ENCODE measurements at regions not wholly inside any gene's neighbourhood (a gene's known extent, or its start where the extent isn't known, plus 50 kb on each side); places are given as distances from the start of the nearest gene placed in this dataset.
"Not testable (repeated sequence)": the region's sequence is repeated elsewhere in the genome, so short reads cannot be mapped to it uniquely, and the experiment has no call there.

DNA sequence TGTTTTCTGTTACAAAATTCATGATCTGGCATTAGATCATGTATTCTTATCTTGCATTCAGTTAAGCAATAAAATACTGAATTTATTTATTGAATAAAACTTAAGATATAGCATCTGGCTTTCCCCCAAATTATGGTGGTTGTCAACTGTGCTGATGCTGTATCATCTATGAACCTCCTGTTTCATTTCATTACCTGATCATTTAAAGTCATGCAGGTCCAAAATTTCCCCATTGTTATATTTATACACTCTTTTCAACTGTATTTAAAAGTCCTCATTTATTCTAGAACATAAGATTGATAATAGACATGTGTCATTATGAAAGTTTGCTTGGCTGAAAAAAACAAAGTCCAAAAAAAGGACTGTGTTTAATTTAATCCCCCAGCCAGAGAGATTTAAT, 627.4 kb upstream of the ADGRB3 start:
- no peak for DNase-seq

DNA sequence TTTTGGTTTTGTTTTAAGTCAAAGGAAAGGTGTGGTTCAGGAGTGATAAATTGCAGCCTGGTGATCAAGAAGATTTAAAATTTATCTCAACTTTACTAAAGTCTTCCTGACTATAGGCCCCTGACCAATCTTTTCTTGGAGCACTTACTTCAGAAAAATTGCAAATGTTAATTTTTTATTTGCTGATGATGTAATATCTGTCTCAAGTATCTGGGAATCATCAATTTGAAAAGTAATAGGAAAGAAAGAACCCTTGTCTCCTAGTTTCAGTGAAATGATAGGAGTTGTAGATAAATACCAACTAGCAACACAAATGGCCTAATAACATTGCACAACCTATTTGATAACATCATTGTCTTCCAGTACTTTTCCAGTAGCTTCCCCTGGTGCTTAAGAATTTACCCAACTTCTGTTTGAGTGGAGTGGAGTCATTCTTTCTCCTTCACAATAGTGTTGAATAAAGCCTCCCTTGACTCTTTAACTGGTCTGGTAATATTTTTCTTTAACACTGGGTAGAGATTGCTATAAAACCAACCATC, 648.3 kb upstream of the ADGRB3 start:
- DNase-seq, result no peak

DNA sequence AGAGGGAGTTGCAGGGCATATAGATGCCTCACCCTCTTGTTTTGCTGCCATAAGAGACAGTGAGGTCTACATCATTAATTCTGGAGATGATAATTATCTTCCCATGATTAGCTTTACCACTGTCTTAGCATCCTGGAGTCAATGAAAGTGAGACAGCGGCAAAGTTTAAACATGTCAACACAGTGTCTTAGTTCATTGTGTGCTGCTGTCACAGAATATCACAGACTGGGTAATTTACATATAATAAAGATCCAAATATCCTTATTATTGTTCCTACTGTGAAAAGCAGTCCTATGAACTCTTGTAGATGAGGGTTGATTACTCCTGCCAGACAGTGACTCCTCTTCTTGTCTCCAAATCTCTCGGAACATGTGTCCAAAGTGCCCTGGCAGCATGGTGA, 658.6 kb upstream of the ADGRB3 start:
- DNase-seq, result no peak

DNA sequence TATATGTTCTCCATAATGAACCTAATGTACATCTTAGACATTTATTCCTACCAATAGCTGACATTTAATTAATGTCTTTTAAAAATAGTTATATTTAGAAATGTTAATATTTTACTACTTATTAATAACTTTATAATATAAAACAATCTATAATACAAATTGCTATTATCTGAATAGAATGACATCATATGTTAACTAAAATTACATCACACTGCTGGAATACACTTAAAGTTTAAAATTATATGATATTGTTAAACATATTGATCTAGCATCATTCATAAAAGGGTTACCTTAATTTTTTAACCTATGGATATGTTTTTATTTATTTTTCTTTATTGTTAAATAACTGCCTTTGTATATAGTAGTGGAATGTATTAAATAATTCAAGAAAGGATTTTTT, 660.2 kb upstream of the ADGRB3 start:
- no peak for DNase-seq

DNA sequence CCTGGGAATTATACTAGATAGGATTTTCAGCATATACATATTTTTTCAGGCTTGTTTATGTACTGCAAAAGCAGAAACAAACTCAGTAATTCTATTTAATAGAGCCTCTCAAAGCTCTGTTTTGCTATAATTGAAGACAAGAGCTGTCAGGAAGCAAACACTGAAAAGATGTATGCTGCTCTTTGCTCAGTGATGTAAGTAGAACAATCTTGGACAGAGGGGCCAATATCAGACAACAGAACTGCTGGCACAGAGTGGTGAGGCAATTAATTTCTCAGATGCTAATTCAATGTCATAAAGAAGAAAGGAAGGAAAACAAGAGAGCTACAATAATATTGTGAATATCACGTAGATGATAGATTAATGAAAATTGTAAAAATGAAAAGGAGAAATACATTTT, 663.3 kb upstream of the ADGRB3 start:
- DNase-seq, result no peak

DNA sequence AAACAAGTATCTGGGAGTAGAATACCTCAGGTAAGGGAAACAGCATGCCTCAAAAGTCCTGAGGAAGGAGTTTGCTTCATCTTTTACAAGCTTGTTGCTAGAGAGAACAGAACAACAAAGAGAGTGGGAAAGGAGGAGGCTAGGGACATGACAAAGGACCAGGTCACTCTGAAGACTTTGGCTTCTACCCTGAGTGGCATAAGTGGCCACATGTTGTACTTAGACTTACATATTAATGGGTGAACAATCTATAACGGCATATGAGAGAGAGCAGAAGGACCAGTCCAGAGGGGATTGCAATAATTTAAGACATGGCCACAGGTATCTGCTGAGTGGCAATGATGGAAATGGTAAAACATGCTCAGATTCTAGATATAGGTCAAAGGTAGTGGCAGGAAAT, 668.3 kb upstream of the ADGRB3 start:
- no peak for DNase-seq

DNA sequence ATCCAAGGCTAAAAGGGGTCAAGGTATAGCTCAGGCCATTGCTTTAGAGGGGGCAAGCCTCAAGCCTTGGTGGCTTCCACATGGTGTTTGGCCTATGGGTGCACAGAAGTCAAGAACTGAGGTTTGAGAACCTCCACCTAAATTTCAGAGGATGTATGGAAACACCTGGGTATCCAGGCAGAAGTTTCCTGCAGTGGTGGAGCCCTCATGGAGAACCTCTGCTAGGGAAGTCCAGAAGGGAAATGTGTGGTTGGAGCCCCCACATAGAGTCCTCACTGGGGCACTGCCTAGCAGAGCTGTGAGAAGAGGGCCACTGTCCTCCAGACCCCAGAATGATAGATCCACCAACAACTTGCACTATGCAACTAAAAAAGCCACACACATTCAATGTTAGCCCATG, 678.7 kb upstream of the ADGRB3 start:
- no peak for DNase-seq

DNA sequence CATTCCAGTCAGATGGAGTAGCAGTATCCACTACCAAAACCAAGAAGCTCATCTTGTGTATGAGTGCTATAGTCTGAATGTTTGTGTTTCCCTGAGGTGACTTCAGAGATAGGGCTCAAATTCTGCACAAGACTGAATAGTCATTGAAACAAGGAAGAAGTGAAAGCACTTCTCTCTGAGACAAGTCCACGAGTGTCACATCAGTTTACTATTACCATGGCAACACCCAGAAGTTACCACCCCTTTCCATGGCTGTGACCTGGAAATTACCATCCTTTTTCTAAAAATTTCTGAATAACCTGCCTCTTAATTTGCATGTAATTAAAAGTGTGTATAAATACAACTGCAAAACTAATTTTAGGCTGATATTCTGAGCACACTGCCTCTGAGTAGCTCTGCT, 682.1 kb upstream of the ADGRB3 start:
- no peak for DNase-seq

DNA sequence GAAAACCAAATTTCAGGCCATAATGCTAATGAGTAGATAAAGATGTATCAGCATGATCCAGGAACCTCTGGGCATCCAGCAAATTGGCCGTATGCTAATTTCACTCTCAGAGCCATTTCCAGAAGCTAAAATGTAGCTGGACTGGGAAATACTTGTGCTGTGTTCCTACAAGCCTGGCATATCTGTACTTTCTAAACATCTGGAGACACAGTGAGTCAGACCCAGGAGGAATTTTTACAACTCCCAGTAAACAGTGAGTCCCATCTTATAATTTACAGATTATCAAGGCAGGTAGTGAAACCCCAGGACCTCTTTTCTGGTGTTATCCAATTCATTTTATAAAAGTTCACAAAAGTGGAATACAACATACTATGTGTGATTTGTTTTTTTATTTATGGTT, 683.0 kb upstream of the ADGRB3 start:
- DNase-seq, result no peak

DNA sequence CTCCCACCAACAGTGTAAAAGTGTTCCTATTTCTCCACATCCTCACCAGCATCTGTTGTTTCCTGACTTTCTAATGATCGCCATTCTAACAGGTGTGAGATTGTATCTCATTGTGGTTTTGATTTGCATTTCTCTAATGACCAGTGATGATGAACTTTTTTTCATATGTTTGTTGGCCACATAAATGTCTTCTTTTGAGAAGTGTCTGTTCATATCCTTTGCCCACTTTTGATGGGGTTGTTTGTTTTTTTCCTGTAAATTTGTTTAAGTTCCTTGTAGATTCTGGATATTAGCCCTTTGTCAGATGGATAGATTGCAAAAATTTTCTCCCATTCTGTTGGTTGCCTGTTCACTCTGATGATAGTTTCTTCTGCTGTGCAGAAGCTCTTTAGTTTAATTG, 687.3 kb upstream of the ADGRB3 start:
- DNase-seq, result not testable (repeated sequence)

DNA sequence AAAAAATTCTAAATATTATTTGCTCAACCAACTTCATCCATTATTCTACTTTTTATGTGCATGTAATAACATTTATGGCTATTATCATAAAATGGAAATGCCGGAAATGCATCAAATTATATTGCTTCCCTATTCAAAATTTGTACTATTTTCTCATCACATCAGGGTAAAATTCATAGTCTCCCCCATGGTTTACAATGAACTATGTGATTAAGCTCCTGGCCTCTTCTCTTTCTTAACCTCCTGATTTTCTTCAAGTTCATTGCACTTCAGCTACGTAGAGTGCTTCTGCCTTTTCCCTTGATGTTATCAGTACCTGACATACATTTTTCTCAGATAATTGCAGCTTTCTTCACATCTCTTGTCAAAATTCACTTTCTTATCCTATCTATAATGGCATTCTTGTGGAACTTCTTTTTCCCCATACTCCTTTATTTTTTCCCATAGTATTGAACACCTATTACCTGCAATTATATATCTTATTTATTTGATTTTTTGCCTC, 699.1 kb upstream of the ADGRB3 start:
- no peak for DNase-seq

DNA sequence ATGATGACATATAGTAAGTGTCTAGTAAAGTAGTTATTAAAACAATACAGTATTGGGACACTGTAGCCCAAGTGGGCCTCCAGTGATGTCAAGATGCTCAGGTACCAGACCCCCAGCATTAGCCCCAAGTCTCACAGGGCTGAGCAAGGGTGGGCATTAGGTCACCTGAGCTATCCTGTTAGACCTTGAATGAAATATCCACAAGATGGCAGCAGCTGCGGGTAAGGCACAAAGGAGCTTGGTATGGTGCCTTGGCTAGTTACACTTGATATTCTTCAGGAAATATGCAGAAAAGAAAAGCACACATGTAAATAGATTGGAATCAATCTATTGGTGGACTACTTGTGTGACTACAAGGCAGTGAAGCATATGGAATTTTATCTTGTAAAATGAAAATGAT, 701.8 kb upstream of the ADGRB3 start:
- no peak for DNase-seq

DNA sequence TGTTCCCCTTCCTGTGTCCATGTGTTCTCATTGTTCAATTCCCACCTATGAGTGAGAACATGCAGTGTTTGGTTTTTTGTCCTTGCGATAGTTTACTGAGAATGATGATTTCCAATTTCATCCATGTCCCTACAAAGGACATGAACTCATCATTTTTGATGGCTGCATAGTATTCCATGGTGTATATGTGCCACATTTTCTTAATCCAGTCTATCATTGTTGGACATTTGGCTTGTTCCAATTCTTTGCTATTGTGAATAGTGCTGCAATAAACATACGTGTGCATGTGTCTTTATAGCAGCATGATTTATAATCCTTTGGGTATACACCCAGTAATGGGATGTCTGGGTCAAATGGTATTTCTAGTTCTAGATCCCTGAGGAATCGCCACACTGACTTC, 712.5 kb upstream of the ADGRB3 start:
- DNase-seq, result not testable (repeated sequence)

DNA sequence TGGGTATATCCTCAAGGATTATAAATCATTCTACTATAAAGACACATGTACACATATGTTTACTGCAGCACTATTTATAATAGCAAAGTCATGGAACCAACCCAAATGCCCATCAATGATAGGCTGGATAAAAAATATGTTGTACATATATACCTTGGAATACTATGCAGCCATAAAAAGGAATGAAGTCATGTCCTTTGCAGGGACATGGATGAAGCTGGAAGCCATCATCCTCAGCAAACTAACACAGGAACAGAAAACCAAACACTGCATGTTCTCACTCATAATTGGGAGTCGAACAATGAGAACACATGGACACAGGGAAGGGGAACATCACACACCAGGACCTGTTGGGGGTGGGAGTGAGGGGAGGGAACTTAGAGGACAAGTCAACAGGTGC, 715.0 kb upstream of the ADGRB3 start:
- not testable (repeated sequence) for DNase-seq

DNA sequence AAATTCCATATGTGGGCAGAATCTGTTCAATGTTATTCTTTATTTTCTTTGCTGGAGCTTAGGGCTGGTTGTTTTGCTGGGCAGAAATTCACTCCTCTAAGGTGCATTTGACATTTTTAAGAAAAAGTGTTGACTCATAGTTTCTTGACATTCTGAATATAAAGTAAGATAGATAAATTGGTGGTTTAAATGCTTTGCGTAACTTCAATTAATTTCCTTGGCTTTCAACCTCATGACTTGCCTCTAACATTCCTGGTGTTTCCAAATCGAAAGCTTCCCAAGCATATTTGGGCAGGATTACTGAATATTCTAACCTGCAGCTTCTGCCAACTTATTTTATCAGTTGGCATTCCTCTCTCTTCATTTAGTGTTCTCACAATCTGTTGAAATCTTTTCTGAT, 718.7 kb upstream of the ADGRB3 start:
- no peak for DNase-seq

DNA sequence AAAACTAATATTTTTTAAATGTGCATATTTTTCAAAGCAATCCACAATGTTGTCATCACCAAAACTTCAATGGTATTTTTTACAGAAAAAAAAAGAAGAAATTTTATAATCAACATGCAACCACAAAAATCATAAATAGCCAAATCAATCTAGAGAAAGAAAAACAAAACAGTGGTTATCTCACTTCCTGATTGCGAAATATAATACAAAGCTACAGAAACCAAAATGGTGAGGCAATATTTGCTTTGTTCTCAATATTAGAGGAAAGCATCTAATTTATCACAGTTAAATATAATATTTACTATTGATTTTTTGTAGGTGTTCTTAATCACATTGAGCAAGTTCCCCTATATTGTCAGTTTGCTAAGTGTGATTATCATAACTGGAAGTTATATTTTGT, 720.7 kb upstream of the ADGRB3 start:
- DNase-seq, result no peak

DNA sequence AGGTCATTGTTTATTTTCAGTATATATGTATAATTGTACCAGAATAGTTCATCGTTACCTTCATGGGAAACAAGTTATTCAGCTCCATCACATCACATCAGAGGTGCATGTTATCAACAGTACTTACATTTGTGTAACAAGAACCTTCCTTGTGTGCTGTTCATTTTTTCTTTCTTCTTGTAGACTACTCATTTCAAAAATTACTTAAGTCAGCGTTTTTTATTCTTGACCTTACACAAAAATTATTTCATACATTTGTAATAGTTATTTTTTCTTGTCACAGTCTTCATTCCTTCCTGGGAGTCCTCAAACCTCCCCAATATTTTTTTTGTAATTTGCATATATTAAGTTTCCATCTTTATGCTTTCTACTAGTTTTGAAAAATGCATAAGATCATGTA, 725.7 kb upstream of the ADGRB3 start:
- DNase-seq, result no peak

DNA sequence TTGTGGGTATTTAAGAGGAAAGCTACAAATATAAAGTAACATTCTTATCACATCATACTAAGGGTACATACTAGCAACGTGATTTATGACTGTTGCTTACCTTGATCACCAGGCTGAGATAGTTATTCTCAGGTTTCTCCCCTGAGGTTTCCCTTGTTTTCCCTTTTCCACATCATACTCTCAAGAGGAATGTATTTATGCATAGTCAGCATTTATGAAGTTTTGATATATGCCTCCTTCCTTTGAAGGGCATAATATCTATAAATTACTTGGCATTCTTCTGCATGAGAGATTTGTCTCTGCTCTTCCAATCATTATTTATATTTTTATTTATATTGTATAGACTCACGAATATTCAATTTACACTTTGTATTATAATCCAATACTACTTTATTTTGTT, 726.7 kb upstream of the ADGRB3 start:
- DNase-seq, result no peak

DNA sequence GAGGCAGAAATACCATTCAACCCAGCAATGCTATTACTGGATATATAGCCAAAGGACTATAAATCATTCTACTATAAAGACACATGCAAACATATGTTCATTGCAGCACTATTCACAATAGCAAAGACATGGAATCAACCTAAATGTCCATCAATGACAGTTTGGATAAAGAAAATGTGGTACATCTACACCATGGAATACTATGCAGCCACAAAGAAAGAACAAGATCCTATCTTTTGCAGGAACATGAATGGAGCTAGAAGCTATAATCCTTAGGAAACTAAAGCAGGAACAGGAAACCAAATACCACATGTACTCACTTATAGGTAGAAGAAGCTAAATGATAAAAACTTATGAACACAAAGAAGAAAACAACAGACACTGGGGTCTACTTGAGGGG, 730.3 kb upstream of the ADGRB3 start:
- not testable (repeated sequence) for DNase-seq

DNA sequence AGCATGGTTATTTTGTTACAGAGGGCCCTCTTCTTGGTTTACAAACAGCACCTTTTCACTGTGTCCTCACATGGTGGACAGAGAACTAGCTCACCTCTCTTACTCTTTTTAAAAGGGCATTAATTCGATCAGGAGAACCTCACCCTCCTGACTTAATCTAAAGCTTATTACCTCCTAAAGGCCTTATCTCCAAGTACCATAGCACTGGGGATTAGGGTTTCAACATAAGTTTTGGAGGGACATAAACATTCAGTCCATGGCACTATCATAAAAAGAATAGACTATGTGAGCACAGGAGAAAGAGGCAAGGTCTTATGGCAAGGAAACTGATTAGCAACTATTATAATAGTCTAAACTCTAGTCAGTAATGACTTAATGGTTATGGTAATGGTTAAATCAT, 736.2 kb upstream of the ADGRB3 start:
- DNase-seq, result no peak

DNA sequence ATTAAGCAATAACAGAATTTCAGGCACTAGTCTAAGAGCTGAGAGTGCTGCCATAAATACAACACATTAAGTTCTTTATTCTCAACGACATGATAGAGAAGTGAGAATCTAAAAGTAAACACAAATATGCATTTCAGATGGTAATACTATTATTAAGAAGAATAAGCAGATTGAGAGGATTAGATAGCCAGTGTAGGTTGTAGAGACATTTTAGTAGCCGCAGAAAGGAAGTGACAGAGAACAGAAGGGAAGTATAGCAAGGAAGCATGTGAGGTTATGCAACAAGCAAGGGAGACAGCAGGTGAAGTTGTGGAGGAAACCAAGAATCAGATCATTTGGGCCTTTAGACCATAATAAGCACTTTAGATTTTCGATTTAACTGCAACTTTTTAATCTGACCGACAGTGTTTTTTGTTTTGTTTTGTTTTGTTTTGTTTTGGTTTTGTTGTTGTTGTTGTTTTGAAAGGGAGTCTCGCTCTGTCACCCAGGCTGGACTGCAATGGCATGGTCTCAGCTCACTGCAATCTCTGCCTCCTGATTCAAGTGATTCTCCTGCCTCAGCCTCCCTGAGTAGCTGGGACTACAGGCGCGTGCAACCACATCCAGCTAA, 737.0 kb upstream of the ADGRB3 start:
- no peak for DNase-seq

DNA sequence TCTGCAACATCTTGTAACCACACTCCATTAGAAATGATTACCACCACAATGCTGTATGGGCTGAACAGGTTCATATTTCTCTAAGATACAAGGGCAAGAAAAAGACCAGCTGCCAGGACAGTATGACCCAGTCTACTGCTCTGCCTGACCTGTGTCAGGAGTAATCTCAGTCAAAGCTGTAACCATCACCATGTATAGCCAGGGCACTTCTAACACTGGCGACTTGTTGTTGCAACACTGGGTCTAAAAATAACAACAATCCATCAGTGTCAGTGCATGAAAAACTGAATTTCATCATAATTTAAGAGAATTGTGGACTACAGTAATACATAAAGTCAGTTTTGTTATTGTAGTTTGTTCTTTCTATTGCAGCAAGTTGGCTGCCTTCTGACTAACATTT, 738.6 kb upstream of the ADGRB3 start:
- no peak for DNase-seq

DNA sequence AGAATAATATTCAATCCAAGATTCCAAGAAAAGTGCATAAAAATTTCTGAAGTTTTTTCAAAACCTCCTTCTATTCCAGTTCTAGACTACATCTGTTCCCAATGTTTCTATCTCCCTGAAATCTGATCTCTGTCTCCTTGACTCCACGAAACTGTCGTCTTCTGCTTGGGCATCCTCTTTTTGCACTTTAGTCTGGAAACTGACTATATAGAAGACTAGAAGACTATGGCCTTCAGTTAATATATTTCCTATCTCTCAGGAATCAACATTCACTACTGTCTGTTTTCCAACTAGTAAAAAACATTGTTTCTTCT, 745.4 kb upstream of the ADGRB3 start:
- DNase-seq, result no peak

DNA sequence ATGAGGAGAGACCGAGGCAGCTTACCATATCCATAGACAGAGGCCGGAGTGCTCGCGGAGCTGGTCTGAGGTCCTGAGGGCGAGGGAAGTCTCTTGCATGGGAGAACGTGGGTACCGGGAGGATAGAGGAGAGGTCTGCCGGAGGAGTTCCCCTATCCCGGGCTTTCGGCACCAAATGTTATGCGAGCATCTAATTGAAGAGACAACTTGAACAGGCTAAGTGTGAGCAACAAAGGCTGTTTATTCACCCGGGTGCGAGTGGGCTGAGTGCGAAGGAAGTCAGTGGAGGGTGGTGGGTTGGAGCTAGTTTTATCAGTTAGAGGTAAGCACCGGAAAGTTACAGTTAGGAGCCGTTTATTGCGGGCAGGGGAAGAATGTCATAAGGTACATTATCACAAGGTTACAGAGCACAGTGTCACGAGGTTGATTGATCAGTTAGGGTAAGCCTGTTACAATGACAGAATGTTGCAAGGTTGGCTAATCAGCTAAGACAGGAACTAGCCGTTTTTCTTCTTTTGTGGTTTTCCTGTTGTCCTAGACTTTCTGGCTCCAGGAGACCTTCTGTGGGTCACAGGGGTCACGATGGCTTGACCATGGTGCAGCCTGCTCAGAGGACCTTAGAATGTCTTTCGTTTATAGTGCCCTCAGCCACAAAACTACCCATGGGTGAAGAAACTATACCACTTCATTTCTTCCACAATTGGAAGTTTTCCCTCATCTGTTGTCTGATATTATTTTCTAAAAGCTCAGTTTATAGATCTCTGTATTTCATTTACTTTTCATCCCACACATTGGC, 746.0 kb upstream of the ADGRB3 start:
- DNase-seq, result no peak

DNA sequence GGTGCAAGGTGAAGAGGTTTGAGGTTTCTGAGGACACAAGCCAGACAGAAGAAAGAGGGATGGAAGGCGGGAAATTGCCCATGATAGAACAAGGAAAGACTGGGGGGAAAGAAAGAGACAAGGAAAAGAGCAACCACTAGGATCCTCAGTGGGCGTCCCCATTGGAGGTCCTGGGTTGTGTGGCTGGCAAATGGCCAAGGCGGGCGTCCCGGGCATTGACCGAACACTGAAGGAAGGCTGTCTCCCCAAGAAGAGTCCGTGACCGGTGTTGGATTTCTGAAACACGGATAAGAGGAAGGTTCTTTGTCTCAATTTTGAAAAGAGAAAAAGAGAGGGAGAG, 746.6 kb upstream of the ADGRB3 start:
- no peak for DNase-seq
